Small intestine (tissue), 7 donors: ENCODE measurements at regions not wholly inside any gene's neighbourhood (a gene's known extent, or its start where the extent isn't known, plus 50 kb on each side); places are given as distances from the start of the nearest gene placed in this dataset.

Source experiments
- DNase-seq, 2 donors: peaks; one replicate each; pipeline versions ENCODE4 v3.0.0 to v3.0.0-alpha.2; 2013
- FAIRE-seq: peaks from 2 replicates; lab custom pipeline; 2012; peaks lifted over from hg19 to GRCh38; lab: Jason Lieb, UNC
- H3K27ac ChIP-seq, 3 donors: one replicate each; pipeline ENCODE4 v1.5.1; 2013; ENCODE audit warnings: low read length in 2 of 3, mild to moderate bottlenecking in 2 of 3, control low read depth in 1 of 3, inconsistent platforms in 1 of 3, low read depth in 1 of 3, moderate library complexity in 1 of 3
- H3K27me3 ChIP-seq, 3 donors: one replicate each; pipeline ENCODE4 v1.6.1; 2013; ENCODE audit warnings: low read length in 3 of 3, inconsistent platforms in 1 of 3; ENCODE audit not compliant: control insufficient read depth in 3 of 3, insufficient read depth in 3 of 3
- H3K36me3 ChIP-seq, 3 donors: one replicate each; pipeline ENCODE4 v1.6.1; 2013; ENCODE audit warnings: low read length in 3 of 3, inconsistent platforms in 1 of 3, low read depth in 1 of 3, mild to moderate bottlenecking in 1 of 3, moderate library complexity in 1 of 3; ENCODE audit not compliant: control insufficient read depth in 3 of 3, insufficient read depth in 2 of 3
- H3K4me1 ChIP-seq, 3 donors: one replicate each; pipeline ENCODE4 v1.6.1; 2013; ENCODE audit warnings: low read length in 2 of 3, inconsistent platforms in 1 of 3, low read depth in 1 of 3, mild to moderate bottlenecking in 1 of 3, moderate library complexity in 1 of 3; ENCODE audit not compliant: control insufficient read depth in 3 of 3, insufficient read depth in 2 of 3
- H3K4me3 ChIP-seq, 3 donors: one replicate each; pipeline ENCODE4 v1.5.1; 2013; ENCODE audit warnings: low read length in 3 of 3, control low read depth in 1 of 3, inconsistent platforms in 1 of 3, low read depth in 1 of 3, mild to moderate bottlenecking in 1 of 3, moderate library complexity in 1 of 3
- H3K9me3 ChIP-seq, 2 donors: one replicate each; pipeline ENCODE4 v1.6.1; 2013; ENCODE audit warnings: low read depth in 1 of 2, low read length in 1 of 2; ENCODE audit not compliant: control insufficient read depth in 2 of 2, insufficient read depth in 1 of 2
- WGBS, 3 donors: extraction: QIAGEN DNeasy Blood & Tissue Kit; methylation state at CpG; one replicate each; pipeline ENCODE4 v1.1.7; 2013; 5-methylcytosine and 5-hydroxymethylcytosine counted together
- donor health status: healthy with polysubstance abuse.
- donor health status: control.
- donor health status: control.
- donor health status: Bipolar disorder and iron deficiency.
- donor health status: healthy.

DNA sequence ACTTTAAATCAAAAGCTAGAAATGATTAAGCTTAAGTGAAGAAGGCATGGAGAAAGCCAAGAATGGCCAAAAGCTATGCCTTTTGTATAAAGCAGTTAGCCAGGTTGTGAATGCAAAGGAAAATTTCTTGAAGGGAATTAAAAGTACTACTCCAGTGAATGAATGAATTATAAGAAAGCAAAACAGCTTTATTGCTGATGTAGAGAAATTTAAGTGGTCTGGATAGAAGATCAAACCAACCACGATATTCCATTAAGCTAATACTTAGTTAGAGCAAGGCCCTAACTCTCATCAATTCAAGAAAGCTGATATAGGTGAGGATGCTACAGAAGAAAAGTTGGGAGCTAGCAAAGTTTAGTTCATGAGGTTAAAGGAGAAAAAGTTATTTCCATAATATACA is 988.5 kb upstream of the ADGRB3 start:
- DNase-seq, result no peak
- H3K4me3 ChIP-seq, result no peak overlapping the region
- H3K27me3 ChIP-seq, result no peaks in the 10 kb centered on the region
- H3K27ac ChIP-seq, result no peak overlapping the region
- FAIRE-seq, result no peak
- whole genome bisulfite sequencing, 3 donors, result 53 to 78% (median 76%) methylated on average over 1 of the region's 1 CpG
- no peaks in the 10 kb centered on the region for H3K9me3 ChIP-seq
- no peaks in the 10 kb centered on the region for H3K36me3 ChIP-seq
- H3K4me1 ChIP-seq, result no peaks in the 10 kb centered on the region

GRCh38 chr6:67643281-67643680 is 991.8 kb upstream of the ADGRB3 start:
- Histone ChIP-seq H3K9me3 (no peaks in the 10 kb centered on the region), H3K27me3 (no peaks in the 10 kb centered on the region), H3K4me3 (no peak overlapping the region), H3K4me1 (no peaks in the 10 kb centered on the region), H3K36me3 (no peaks in the 10 kb centered on the region), H3K27ac (no peak overlapping the region)
- DNase-seq, result no peak
- WGBS, 3 donors, result 63 to 81% (median 80%) methylated on average over 1 of the region's 1 CpG
- no peak for FAIRE-seq

DNA sequence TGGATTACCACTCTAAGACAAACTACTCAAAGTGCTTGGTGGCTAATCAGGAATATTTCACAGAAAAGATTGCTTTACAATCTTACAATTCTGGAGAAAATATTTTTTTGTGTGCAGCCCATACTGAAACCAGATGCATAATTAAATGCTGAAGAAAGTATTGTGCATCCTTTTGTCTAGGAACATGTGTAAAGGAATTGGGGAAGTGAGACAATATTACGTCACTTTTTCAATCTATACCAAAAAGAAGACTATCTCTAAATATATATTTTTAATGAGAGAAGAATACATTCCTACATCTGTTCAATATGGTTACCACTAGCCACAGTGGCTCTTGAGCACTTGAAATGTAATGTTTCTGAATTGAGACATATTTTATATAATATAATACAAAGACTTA is 992.5 kb upstream of the ADGRB3 start:
- DNase-seq (no peak), FAIRE-seq (no peak)
- Histone ChIP-seq H3K4me1 (no peaks in the 10 kb centered on the region), H3K27ac (no peak overlapping the region), H3K36me3 (no peaks in the 10 kb centered on the region), H3K9me3 (no peaks in the 10 kb centered on the region), H3K27me3 (no peaks in the 10 kb centered on the region), H3K4me3 (no peak overlapping the region)
- WGBS, 3 donors, result 79 to 93% (median 83%) methylated on average over 1 of the region's 1 CpG

GRCh38 chr6:67640484-67640883 is 994.6 kb upstream of the ADGRB3 start:
- Histone ChIP-seq H3K9me3 (no peaks in the 10 kb centered on the region), H3K4me1 (no peaks in the 10 kb centered on the region), H3K4me3 (no peak overlapping the region), H3K36me3 (no peaks in the 10 kb centered on the region), H3K27me3 (no peaks in the 10 kb centered on the region), H3K27ac (no peak overlapping the region)
- no peak for FAIRE-seq
- DNase-seq, result no peak

DNA sequence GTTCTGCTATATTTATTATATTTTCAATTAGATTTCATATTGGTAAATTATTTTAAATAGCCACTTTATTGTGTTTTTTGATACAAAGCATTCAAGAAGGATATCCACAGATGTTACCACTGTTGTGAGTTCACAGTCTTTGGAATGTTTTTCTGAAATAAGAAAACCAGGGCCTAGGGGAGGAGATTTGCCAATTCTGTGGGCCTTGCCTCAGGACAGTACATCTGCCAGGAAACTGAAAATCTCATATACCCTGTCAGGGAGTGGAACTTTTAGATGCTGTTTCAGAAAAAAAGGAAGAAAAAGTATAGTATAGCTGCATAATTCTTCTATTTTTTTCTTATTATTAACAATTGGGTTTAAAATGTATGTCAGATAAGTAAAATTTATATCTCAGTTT is 995.9 kb upstream of the ADGRB3 start:
- Histone ChIP-seq H3K27me3 (no peaks in the 10 kb centered on the region), H3K4me1 (no peaks in the 10 kb centered on the region), H3K4me3 (no peak overlapping the region), H3K36me3 (no peaks in the 10 kb centered on the region), H3K27ac (no peak overlapping the region), H3K9me3 (peaks cover 0 to 7% of the 10 kb centered on the region in 2 donors)
- DNase-seq (no peak), FAIRE-seq (no peak)

DNA sequence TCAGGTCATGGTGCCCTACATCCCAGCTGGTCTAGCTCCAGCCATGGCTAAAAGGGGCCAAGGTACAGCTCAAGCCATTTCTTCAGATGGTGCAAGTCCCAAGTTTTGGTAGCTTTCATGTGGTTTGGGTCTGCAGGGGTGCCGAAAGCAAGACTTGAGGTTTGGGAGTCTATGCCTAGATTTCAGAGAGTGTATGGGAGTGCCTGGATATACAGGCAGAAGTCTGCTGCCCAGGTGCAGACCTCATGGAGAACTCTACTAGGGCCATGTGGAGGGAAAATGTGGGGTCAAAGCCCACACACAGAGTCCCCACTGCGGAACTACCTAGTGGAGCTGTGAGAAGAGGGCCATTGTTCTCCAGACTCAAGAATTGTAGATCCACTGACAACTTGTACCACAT is 1000.9 kb upstream of the ADGRB3 start:
- 93 to 97% (median 95%) methylated on average over 2 of the region's 2 CpGs for WGBS, 3 donors
- no peaks in the 10 kb centered on the region for H3K36me3 ChIP-seq
- no peak for FAIRE-seq
- no peak overlapping the region for H3K4me3 ChIP-seq
- peaks cover 0 to 10% of the 10 kb centered on the region in 2 donors for H3K9me3 ChIP-seq
- H3K27me3 ChIP-seq, result no peaks in the 10 kb centered on the region
- H3K4me1 ChIP-seq, result no peaks in the 10 kb centered on the region
- no peak overlapping the region for H3K27ac ChIP-seq
- DNase-seq, result no peak

DNA sequence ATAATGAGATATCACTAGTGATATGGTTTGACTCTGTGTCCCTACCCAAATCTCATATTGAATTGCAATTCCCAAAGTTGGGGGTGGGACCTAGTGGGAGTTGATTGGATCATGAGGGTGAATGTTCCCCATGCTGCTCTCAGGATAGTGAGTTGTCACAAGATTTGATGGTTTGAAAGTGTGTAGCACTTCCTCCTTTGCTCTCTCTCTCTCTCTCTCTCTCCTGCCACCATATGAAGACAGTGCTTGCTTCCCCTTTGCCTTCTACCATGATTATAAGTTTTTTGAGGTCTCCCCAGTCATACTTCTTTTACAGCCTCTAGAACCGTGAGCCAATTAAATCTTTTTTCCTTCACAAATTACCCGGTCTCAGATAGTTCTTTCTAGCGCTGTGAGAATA is 1002.0 kb upstream of the ADGRB3 start:
- H3K27ac ChIP-seq, result no peak overlapping the region
- no peaks in the 10 kb centered on the region for H3K4me1 ChIP-seq
- H3K36me3 ChIP-seq, result no peaks in the 10 kb centered on the region
- DNase-seq (no peak), FAIRE-seq (no peak)
- H3K4me3 ChIP-seq, result no peak overlapping the region
- 84 to 87% (median 85%) methylated on average over 3 of the region's 3 CpGs for WGBS, 3 donors
- H3K27me3 ChIP-seq, result no peaks in the 10 kb centered on the region
- peaks cover 0 to 10% of the 10 kb centered on the region in 2 donors for H3K9me3 ChIP-seq

GRCh38 chr6:67630146-67630545 is 1004.9 kb upstream of the ADGRB3 start:
- Histone ChIP-seq H3K27me3 (no peaks in the 10 kb centered on the region), H3K4me1 (no peaks in the 10 kb centered on the region), H3K27ac (no peak overlapping the region), H3K36me3 (no peaks in the 10 kb centered on the region), H3K4me3 (no peak overlapping the region), H3K9me3 (peaks cover 0 to 10% of the 10 kb centered on the region in 2 donors)
- DNase-seq (no peak), FAIRE-seq (no peak)
- WGBS, 3 donors, result 21 to 24% (median 23%) methylated on average over 2 of the region's 2 CpGs

DNA sequence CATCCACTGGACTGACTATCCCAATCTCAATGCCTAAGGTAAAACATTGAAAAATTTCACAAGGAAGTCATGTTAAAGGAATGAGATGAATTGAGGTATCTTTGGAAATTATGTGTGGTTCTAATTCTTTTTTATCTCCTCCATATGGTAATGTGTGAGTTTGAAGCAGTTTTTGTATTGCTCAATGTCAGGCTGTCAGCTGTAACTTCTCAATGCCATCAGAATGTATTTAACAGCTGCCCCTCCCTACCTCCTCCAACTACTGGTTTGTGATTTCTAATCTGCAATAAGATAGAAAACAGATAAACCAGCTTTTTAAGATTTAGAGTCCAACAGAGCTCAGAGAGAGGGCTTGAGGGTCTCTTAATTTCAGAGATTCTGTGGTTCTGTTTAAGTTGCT is 1005.8 kb upstream of the ADGRB3 start:
- no peaks in the 10 kb centered on the region for H3K27me3 ChIP-seq

More for the DNA sequence above, 1005.8 kb upstream of the ADGRB3 start:
- no peak for FAIRE-seq
- no peak overlapping the region for H3K27ac ChIP-seq
- no peaks in the 10 kb centered on the region for H3K36me3 ChIP-seq
- DNase-seq, result no peak
- H3K9me3 ChIP-seq, result peaks cover 0 to 6% of the 10 kb centered on the region in 2 donors
- H3K4me3 ChIP-seq, result no peak overlapping the region
- no peaks in the 10 kb centered on the region for H3K4me1 ChIP-seq
